ENCODE measurements at regions not wholly inside any gene's neighbourhood (a gene's known extent, or its start where the extent isn't known, plus 50 kb on each side); places are given as distances from the start of the nearest gene placed in this dataset.

- Histone ChIP-seq H3K27me3 (ENCODE audit: low read depth, low read length) (peaks cover 22% of the 10 kb centered on the region), H3K4me2 (ENCODE audit: low read length) (no peak overlapping the region), H3K36me3 (replicated peaks; ENCODE audit: low read depth, low read length) (no peaks in the 10 kb centered on the region), H2AFZ (ENCODE audit: low read depth, low read length) (no peak overlapping the region), H3K9me3 (ENCODE audit: insufficient read depth, low read length) (no peaks in the 10 kb centered on the region), H3K9ac (ENCODE audit: low read length) (no peak overlapping the region), H3K4me3 (ENCODE audit: low read length) (no peak overlapping the region), H3K27ac (ENCODE audit: low read length) (no peak overlapping the region), H3K79me2 (ENCODE audit: low read length) (no peaks in the 10 kb centered on the region), H4K20me1 (ENCODE audit: insufficient read depth, low read length) (no peaks in the 10 kb centered on the region), H3K4me1 (ENCODE audit: low read length) (peaks cover 11% of the 10 kb centered on the region)
- TF ChIP-seq CTCF (IDR thresholded peaks at IDR 0.05; ENCODE audit: low read depth, low read length) (no peak), EZH2phosphoT487 (IDR thresholded peaks at IDR 0.05; ENCODE audit: low read depth) (no peak)
These were observed 92.7 kb upstream of the KLF7 start for GRCh38 chr2:207258263-207258991.

- Histone ChIP-seq H3K27ac (ENCODE audit: low read length) (no peak overlapping the region), H3K4me3 (ENCODE audit: low read length) (no peak overlapping the region), H3K4me2 (ENCODE audit: low read length) (no peak overlapping the region), H3K27me3 (ENCODE audit: low read depth, low read length) (peaks cover 13% of the 10 kb centered on the region), H3K36me3 (replicated peaks; ENCODE audit: low read depth, low read length) (no peaks in the 10 kb centered on the region), H2AFZ (ENCODE audit: low read depth, low read length) (no peak overlapping the region), H3K4me1 (ENCODE audit: low read length) (peaks cover 4% of the 10 kb centered on the region), H3K9me3 (ENCODE audit: insufficient read depth, low read length) (no peaks in the 10 kb centered on the region), H3K9ac (ENCODE audit: low read length) (no peak overlapping the region), H4K20me1 (ENCODE audit: insufficient read depth, low read length) (no peaks in the 10 kb centered on the region), H3K79me2 (ENCODE audit: low read length) (no peaks in the 10 kb centered on the region)
- TF ChIP-seq EZH2phosphoT487 (IDR thresholded peaks at IDR 0.05; ENCODE audit: low read depth) (no peak), CTCF (IDR thresholded peaks at IDR 0.05; ENCODE audit: low read depth, low read length) (no peak)
These were observed 94.3 kb upstream of the KLF7 start for GRCh38 chr2:207260021-207260420.

- no peaks in the 10 kb centered on the region for H3K36me3 ChIP-seq (replicated peaks; ENCODE audit: low read depth, low read length)
- H3K9me3 ChIP-seq (ENCODE audit: insufficient read depth, low read length), result no peaks in the 10 kb centered on the region
- TF ChIP-seq EZH2phosphoT487 (IDR thresholded peaks at IDR 0.05; ENCODE audit: low read depth) (no peak), CTCF (IDR thresholded peaks at IDR 0.05; ENCODE audit: low read depth, low read length) (no peak)
- H3K27ac ChIP-seq (ENCODE audit: low read length), result no peak overlapping the region
- no peak overlapping the region for H3K4me3 ChIP-seq (ENCODE audit: low read length)
- H3K79me2 ChIP-seq (ENCODE audit: low read length), result no peaks in the 10 kb centered on the region
- H4K20me1 ChIP-seq (ENCODE audit: insufficient read depth, low read length), result no peaks in the 10 kb centered on the region
- no peak overlapping the region for H3K4me2 ChIP-seq (ENCODE audit: low read length)
- peaks cover 7% of the 10 kb centered on the region for H3K27me3 ChIP-seq (ENCODE audit: low read depth, low read length)
- H3K9ac ChIP-seq (ENCODE audit: low read length), result no peak overlapping the region
- no peak overlapping the region for H2AFZ ChIP-seq (ENCODE audit: low read depth, low read length)
- H3K4me1 ChIP-seq (ENCODE audit: low read length), result no peaks in the 10 kb centered on the region
These were observed 95.2 kb upstream of the KLF7 start for GRCh38 chr2:207260947-207261346.

- Histone ChIP-seq H3K27ac (ENCODE audit: low read length) (no peak overlapping the region), H3K36me3 (replicated peaks; ENCODE audit: low read depth, low read length) (no peaks in the 10 kb centered on the region), H3K4me2 (ENCODE audit: low read length) (no peak overlapping the region), H4K20me1 (ENCODE audit: insufficient read depth, low read length) (no peaks in the 10 kb centered on the region), H3K79me2 (ENCODE audit: low read length) (no peaks in the 10 kb centered on the region), H2AFZ (ENCODE audit: low read depth, low read length) (no peak overlapping the region), H3K9me3 (ENCODE audit: insufficient read depth, low read length) (no peaks in the 10 kb centered on the region), H3K9ac (ENCODE audit: low read length) (no peak overlapping the region), H3K4me1 (ENCODE audit: low read length) (no peaks in the 10 kb centered on the region), H3K27me3 (ENCODE audit: low read depth, low read length) (0 out of 2 replicates have a peak, but pooled peaks cover 6% of the 10 kb centered on the region), H3K4me3 (ENCODE audit: low read length) (no peak overlapping the region)
- TF ChIP-seq EZH2phosphoT487 (IDR thresholded peaks at IDR 0.05; ENCODE audit: low read depth) (no peak), CTCF (IDR thresholded peaks at IDR 0.05; ENCODE audit: low read depth, low read length) (no peak)
These were observed 98.6 kb upstream of the KLF7 start for GRCh38 chr2:207264310-207264709.

All from OCI-LY3 (cell line).